ENCODE measurements at regions not wholly inside any gene's neighbourhood (a gene's known extent, or its start where the extent isn't known, plus 50 kb on each side); places are given as distances from the start of the nearest gene placed in this dataset.

DNA sequence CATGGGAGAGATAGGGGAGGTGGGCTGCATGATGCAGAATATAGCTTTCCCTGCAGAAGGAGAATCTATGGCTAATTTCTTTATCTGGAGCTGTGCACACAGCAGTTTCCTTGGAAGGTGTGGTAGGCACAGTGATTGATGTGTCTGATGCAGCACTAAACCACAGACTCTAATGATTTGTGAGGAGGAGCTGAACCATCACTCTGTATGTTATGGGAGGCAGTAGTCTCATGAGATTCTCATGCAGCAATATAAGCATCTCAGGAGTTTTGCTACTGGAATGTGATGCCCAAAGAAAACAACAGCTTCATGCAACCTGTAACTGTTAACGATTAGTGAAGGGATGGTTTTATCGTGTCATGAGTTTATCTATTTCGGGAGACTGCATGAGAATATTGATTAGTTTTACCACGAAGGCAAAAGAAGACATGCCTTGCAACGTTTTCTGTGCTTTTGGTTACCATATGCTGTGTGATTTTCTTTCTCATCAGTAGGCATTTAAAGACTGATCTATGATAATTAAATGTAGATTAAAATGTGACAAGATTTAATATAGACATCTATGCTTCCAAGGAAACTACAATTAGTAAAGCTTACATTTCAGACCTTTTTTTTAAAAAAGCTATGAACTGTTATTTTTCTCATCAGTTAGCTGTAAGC is 286.8 kb downstream of the ARL6IP6 start:
- Histone ChIP-seq H3K36me3 (replicated peaks in 1 of 2; ENCODE audit: control insufficient read depth in 1 of 2, insufficient read depth in 2 of 2, low read length in 2 of 2) (no peaks in the 10 kb centered on the region), H3K27ac (ENCODE audit: extremely low read length, insufficient read depth, low read length) (no peak overlapping the region), H4K20me1 (ENCODE audit: insufficient read depth, low read length) (no peaks in the 10 kb centered on the region), H3K9me3 (ENCODE audit: low read length) (no peaks in the 10 kb centered on the region), H3K4me3 (replicated peaks in 1 of 3; ENCODE audit: insufficient read depth in 1 of 3, low read depth in 2 of 3, low read length in 3 of 3) (no peak overlapping the region), H3K4me1 (ENCODE audit: insufficient read depth, low read length) (no peaks in the 10 kb centered on the region), H3K9ac (ENCODE audit: insufficient read depth, low read depth, low read length) (no peak overlapping the region), H3K4me2 (ENCODE audit: low read depth, low read length) (no peak overlapping the region), H2AFZ (ENCODE audit: low read length) (no peak overlapping the region), H3K79me2 (ENCODE audit: insufficient read depth, low read length) (no peaks in the 10 kb centered on the region), H3K27me3 (ENCODE audit: control insufficient read depth in 1 of 2, insufficient read depth in 2 of 2, low read length in 2 of 2) (no peaks in the 10 kb centered on the region)
- no TSS peak for BruUV-seq (replicated peaks)
- ChIA-PET POLR2A (no interaction called here), CTCF (ENCODE audit: low intra/inter-chr PET ratio, low total read pairs) (no interaction called here)
- DNase-seq (ENCODE audit: low spot score) (no peak), FAIRE-seq (no peak), ATAC-seq (no peak)
- intact Hi-C loops (cut with micrococcal nuclease; ENCODE audit: unreplicated experiment) (no loop called here), in situ Hi-C loops (cut with HindIII; ENCODE audit: extremely low pct_ligation_motif_present, low pct_unique_long_range_greater_than_20kb) (no loop called here)
- WGBS (ENCODE audit: low lambda C conversion rate): 2% methylated on average over 5 of the region's 5 CpGs
- TF ChIP-seq ZNF839 (CRISPR knock-in tag; IDR thresholded peaks at IDR 0.05; ENCODE audit: borderline replicate concordance) (no peak), PCBP1 (IDR thresholded peaks at IDR 0.05; ENCODE audit: borderline replicate concordance, low read depth, low read length) (no peak), HBP1 (CRISPR knock-in tag; IDR thresholded peaks at IDR 0.05; ENCODE audit: low read depth) (no peak), ZFP41 (CRISPR knock-in tag; IDR thresholded peaks at IDR 0.05; ENCODE audit: borderline replicate concordance) (no peak), ELF3 (CRISPR knock-in tag; IDR thresholded peaks at IDR 0.05) (no peak), ZNF468 (CRISPR knock-in tag; IDR thresholded peaks at IDR 0.05) (no peak), SIX1 (CRISPR knock-in tag; IDR thresholded peaks at IDR 0.05; ENCODE audit: borderline replicate concordance) (no peak), HNF4G (IDR thresholded peaks at IDR 0.05; ENCODE audit: borderline replicate concordance, low read depth, low read length) (no peak), HNF4G (CRISPR knock-in tag; IDR thresholded peaks at IDR 0.05; ENCODE audit: borderline replicate concordance, low read depth) (no peak), ZSCAN21 (CRISPR knock-in tag; IDR thresholded peaks at IDR 0.05; ENCODE audit: borderline replicate concordance) (no peak), FOXK1 (CRISPR knock-in tag; IDR thresholded peaks at IDR 0.05; ENCODE audit: borderline replicate concordance, low read depth) (no peak)

Data from HepG2 (cell line).